ENCODE measurements at regions not wholly inside any gene's neighbourhood (a gene's known extent, or its start where the extent isn't known, plus 50 kb on each side); places are given as distances from the start of the nearest gene placed in this dataset.

- TF ChIP-seq CTCF (IDR thresholded peaks at IDR 0.05) (no peak), POLR2A (IDR thresholded peaks at IDR 0.05) (no peak)
Measured at GRCh38 chr4:3655963-3656362, 110.2 kb upstream of the ADRA2C start.

Data from lower leg skin (tissue), 3 donors.